ENCODE measurements at regions not wholly inside any gene's neighbourhood (a gene's known extent, or its start where the extent isn't known, plus 50 kb on each side); places are given as distances from the start of the nearest gene placed in this dataset.

- ChIA-PET CTCF (no interaction called here), POLR2A (ENCODE audit: unreplicated experiment) (no interaction called here)
- H2AFZ ChIP-seq (replicated peaks; ENCODE audit: low read length, poor library complexity): no peak overlapping the region
Observed at GRCh38 chr12:78795934-78796445, 68.6 kb upstream of the SYT1 start.

More at GRCh38 chr12:78795934-78796445, 68.6 kb upstream of the SYT1 start:
- H3K9me1 ChIP-seq (ENCODE audit: insufficient read depth, low read length): no peaks in the 10 kb centered on the region
- H3K9ac ChIP-seq (ENCODE audit: low read depth, low read length): no peak overlapping the region
- no peaks in the 10 kb centered on the region for H3K36me3 ChIP-seq (ENCODE audit: control insufficient read depth, insufficient read depth, low read length)
- H2BK120ac ChIP-seq (ENCODE audit: low read depth, low read length): no peak overlapping the region
- no peak overlapping the region for H3K4me2 ChIP-seq (ENCODE audit: low read depth, low read length)
- H3K4me1 ChIP-seq (ENCODE audit: control insufficient read depth, insufficient read depth, low read length): no peaks in the 10 kb centered on the region
- no peak overlapping the region for H2AK9ac ChIP-seq (replicated peaks; ENCODE audit: low read depth, low read length, poor library complexity)
- H2BK20ac ChIP-seq (ENCODE audit: low read depth, low read length): no peak overlapping the region
- no peak overlapping the region for H4K91ac ChIP-seq (ENCODE audit: insufficient read depth, low read depth, low read length)
- TF ChIP-seq USF2 (IDR thresholded peaks at IDR 0.05; ENCODE audit: low read depth, low read length) (no peak), CTCF (conservative IDR thresholded peaks at IDR 0.05; ENCODE audit: low read depth, low read length) (no peak), RAD21 (IDR thresholded peaks at IDR 0.05; ENCODE audit: low read length) (no peak), CEBPB (IDR thresholded peaks at IDR 0.05; ENCODE audit: low read depth, low read length) (no peak), NFE2L2 (IDR thresholded peaks at IDR 0.05; ENCODE audit: low read depth, low read length) (no peak), MAZ (IDR thresholded peaks at IDR 0.05; ENCODE audit: borderline replicate concordance, low read depth, low read length) (no peak), SMC3 (IDR thresholded peaks at IDR 0.05; ENCODE audit: low read depth, low read length) (no peak), POLR2A (IDR thresholded peaks at IDR 0.05; ENCODE audit: low read depth, low read length) (no peak), RFX5 (IDR thresholded peaks at IDR 0.05; ENCODE audit: low read depth, low read length) (no peak), CHD1 (IDR thresholded peaks at IDR 0.05; ENCODE audit: low read depth, low read length) (no peak), FOS (IDR thresholded peaks at IDR 0.05; ENCODE audit: low read depth, low read length) (no peak), MAFK (IDR thresholded peaks at IDR 0.05; ENCODE audit: low read depth, low read length) (no peak), MXI1 (IDR thresholded peaks at IDR 0.05; ENCODE audit: borderline replicate concordance, low read depth, low read length) (no peak), BHLHE40 (IDR thresholded peaks at IDR 0.05; ENCODE audit: low read depth, low read length) (no peak), ELK1 (IDR thresholded peaks at IDR 0.05; ENCODE audit: borderline replicate concordance, low read depth, low read length) (no peak), RCOR1 (IDR thresholded peaks at IDR 0.05; ENCODE audit: insufficient replicate concordance, low read length) (no peak)
- DNase-seq (no peak), ATAC-seq (ENCODE audit: low read depth) (no peak)
- BruUV-seq (replicated peaks): no TSS peak
- H3K4me3 ChIP-seq (ENCODE audit: insufficient read depth, low read depth, low read length): no peak overlapping the region
- intact Hi-C loops (cut with micrococcal nuclease) (no loop called here), dilution Hi-C loops (cut with HindIII; ENCODE audit: low sequenced_read_pairs, unreplicated experiment) (no loop called here), in situ Hi-C loops (cut with MboI; ENCODE audit: low sequenced_read_pairs) (no loop called here)
- no peak overlapping the region for H2AK5ac ChIP-seq (ENCODE audit: low read depth, low read length)
- no peak overlapping the region for H3K23ac ChIP-seq (ENCODE audit: low read depth, low read length)
- H2BK5ac ChIP-seq (ENCODE audit: low read depth, low read length, poor library complexity, severe bottlenecking): no peak overlapping the region
- H4K8ac ChIP-seq (ENCODE audit: low read depth in 2 of 2, low read length in 2 of 2): no peak overlapping the region
- no peak overlapping the region for H3K18ac ChIP-seq (ENCODE audit: low read depth, low read length)
- no peak overlapping the region for H3K14ac ChIP-seq (replicated peaks; ENCODE audit: low read depth, low read length)
- H4K20me1 ChIP-seq (ENCODE audit: insufficient read depth, low read length): no peaks in the 10 kb centered on the region
- H3K79me1 ChIP-seq (ENCODE audit: low read depth in 1 of 2, low read length in 2 of 2): no peaks in the 10 kb centered on the region
- no peaks in the 10 kb centered on the region for H3K27me3 ChIP-seq (ENCODE audit: control insufficient read depth, insufficient read depth, low read length)
- no peak overlapping the region for H3K56ac ChIP-seq (ENCODE audit: extremely low read depth, insufficient read depth, low read length)
- H4K5ac ChIP-seq (ENCODE audit: low read depth, low read length): no peak overlapping the region
- H3K27ac ChIP-seq (ENCODE audit: insufficient read depth, low read length): no peak overlapping the region
- no peak overlapping the region for H2BK15ac ChIP-seq (ENCODE audit: low read depth, low read length)
- H3K4ac ChIP-seq (ENCODE audit: low read depth, low read length): no peak overlapping the region
- 0 out of 2 replicates have a peak, but pooled peaks cover 2% of the 10 kb centered on the region for H3K9me3 ChIP-seq (ENCODE audit: control insufficient read depth, insufficient read depth, low read length)
